ENCODE measurements at regions not wholly inside any gene's neighbourhood (a gene's known extent, or its start where the extent isn't known, plus 50 kb on each side); places are given as distances from the start of the nearest gene placed in this dataset.

- BruUV-seq (replicated peaks) = no TSS peak
- intact Hi-C loops (cut with micrococcal nuclease) = no loop called here
- Histone ChIP-seq H3K4me1 (ENCODE audit: control insufficient read depth in 1 of 2, insufficient read depth in 2 of 2, low read length in 2 of 2) (no peaks in the 10 kb centered on the region), H3K9ac (ENCODE audit: low read length) (no peak overlapping the region), H2AFZ (ENCODE audit: low read depth, low read length, poor library complexity, severe bottlenecking) (no peak overlapping the region), H3K9me3 (ENCODE audit: control insufficient read depth in 1 of 2, insufficient read depth in 1 of 2, low read depth in 1 of 2, low read length in 2 of 2) (peaks cover 9% of the 10 kb centered on the region in 2 experiments; a peak in 2 of 4 replicates), H3K36me3 (ENCODE audit: control insufficient read depth in 1 of 2, insufficient read depth in 2 of 2, low read length in 2 of 2) (no peaks in the 10 kb centered on the region), H3K27ac (ENCODE audit: low read depth, low read length) (no peak overlapping the region), H3K4me2 (ENCODE audit: low read length) (no peak overlapping the region), H3K79me2 (ENCODE audit: insufficient read depth, low read length) (no peaks in the 10 kb centered on the region), H3K4me3 (replicated peaks in 1 of 2; ENCODE audit: low read depth in 1 of 2, low read length in 2 of 2) (no peak overlapping the region), H3K27me3 (ENCODE audit: insufficient read depth, low read length) (no peaks in the 10 kb centered on the region), H3K9me2 (ENCODE audit: insufficient read depth) (no peaks in the 10 kb centered on the region), H4K20me1 (ENCODE audit: insufficient read depth) (no peaks in the 10 kb centered on the region)
- DNase-seq (ENCODE audit: low read depth, low spot score) (no peak), ATAC-seq (no peak)
- ChIA-PET POLR2A (no interaction called here), RAD21 (ENCODE audit: low non-redundant PET in 1 of 2, low total read pairs in 2 of 2, uncharacterized antibody in 2 of 2, unreplicated experiment in 2 of 2) (no interaction called here), CTCF (no interaction called here)
- TF ChIP-seq POLR2AphosphoS5 (IDR thresholded peaks at IDR 0.05; ENCODE audit: low read depth, low read length) (no peak), EZH2 (IDR thresholded peaks at IDR 0.05) (no peak), TCF7L2 (IDR thresholded peaks at IDR 0.05; ENCODE audit: borderline replicate concordance, extremely low read depth, insufficient read depth, insufficient read length) (no peak), MAX (IDR thresholded peaks at IDR 0.05) (no peak), CEBPB (IDR thresholded peaks at IDR 0.05; ENCODE audit: low read depth) (no peak), JUND (IDR thresholded peaks at IDR 0.05) (no peak)
- TF ChIP-seq, protein P1, sequence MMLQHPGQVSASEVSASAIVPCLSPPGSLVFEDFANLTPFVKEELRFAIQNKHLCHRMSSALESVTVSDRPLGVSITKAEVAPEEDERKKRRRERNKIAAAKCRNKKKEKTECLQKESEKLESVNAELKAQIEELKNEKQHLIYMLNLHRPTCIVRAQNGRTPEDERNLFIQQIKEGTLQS (IDR thresholded peaks at IDR 0.05) = no peak
Observed at GRCh38 chr3:95246413-95246812, 1183.6 kb downstream of the NSUN3 start.

- Histone ChIP-seq H3K27me3 (ENCODE audit: insufficient read depth, low read length) (no peaks in the 10 kb centered on the region), H3K36me3 (ENCODE audit: control insufficient read depth in 1 of 2, insufficient read depth in 2 of 2, low read length in 2 of 2) (no peaks in the 10 kb centered on the region), H3K9me2 (ENCODE audit: insufficient read depth) (no peaks in the 10 kb centered on the region), H3K4me3 (replicated peaks in 1 of 2; ENCODE audit: low read depth in 1 of 2, low read length in 2 of 2) (no peak overlapping the region), H3K79me2 (ENCODE audit: insufficient read depth, low read length) (no peaks in the 10 kb centered on the region), H4K20me1 (ENCODE audit: insufficient read depth) (no peaks in the 10 kb centered on the region), H3K4me2 (ENCODE audit: low read length) (no peak overlapping the region), H3K9me3 (ENCODE audit: control insufficient read depth in 1 of 2, insufficient read depth in 1 of 2, low read depth in 1 of 2, low read length in 2 of 2) (peaks cover 4 to 13% of the 10 kb centered on the region in 2 experiments; a peak in 2 of 4 replicates), H3K9ac (ENCODE audit: low read length) (no peak overlapping the region), H3K4me1 (ENCODE audit: control insufficient read depth in 1 of 2, insufficient read depth in 2 of 2, low read length in 2 of 2) (no peaks in the 10 kb centered on the region), H3K27ac (ENCODE audit: low read depth, low read length) (no peak overlapping the region), H2AFZ (ENCODE audit: low read depth, low read length, poor library complexity, severe bottlenecking) (no peak overlapping the region)
- RAD21 ChIA-PET (ENCODE audit: low non-redundant PET in 1 of 2, low total read pairs in 2 of 2, uncharacterized antibody in 2 of 2, unreplicated experiment in 2 of 2) = no interaction called here
- TF ChIP-seq, protein P2, sequence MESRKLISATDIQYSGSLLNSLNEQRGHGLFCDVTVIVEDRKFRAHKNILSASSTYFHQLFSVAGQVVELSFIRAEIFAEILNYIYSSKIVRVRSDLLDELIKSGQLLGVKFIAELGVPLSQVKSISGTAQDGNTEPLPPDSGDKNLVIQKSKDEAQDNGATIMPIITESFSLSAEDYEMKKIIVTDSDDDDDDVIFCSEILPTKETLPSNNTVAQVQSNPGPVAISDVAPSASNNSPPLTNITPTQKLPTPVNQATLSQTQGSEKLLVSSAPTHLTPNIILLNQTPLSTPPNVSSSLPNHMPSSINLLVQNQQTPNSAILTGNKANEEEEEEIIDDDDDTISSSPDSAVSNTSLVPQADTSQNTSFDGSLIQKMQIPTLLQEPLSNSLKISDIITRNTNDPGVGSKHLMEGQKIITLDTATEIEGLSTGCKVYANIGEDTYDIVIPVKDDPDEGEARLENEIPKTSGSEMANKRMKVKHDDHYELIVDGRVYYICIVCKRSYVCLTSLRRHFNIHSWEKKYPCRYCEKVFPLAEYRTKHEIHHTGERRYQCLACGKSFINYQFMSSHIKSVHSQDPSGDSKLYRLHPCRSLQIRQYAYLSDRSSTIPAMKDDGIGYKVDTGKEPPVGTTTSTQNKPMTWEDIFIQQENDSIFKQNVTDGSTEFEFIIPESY (IDR thresholded peaks at IDR 0.05; ENCODE audit: extremely low read depth, insufficient replicate concordance, low read length) = no peak
- no peak for DNase-seq (ENCODE audit: low read depth, low spot score)
- CTCF ChIA-PET = no interaction called here
- BruUV-seq (replicated peaks) = no TSS peak
- POLR2A ChIA-PET = no interaction called here
- intact Hi-C loops (cut with micrococcal nuclease) = no loop called here
- ATAC-seq = no peak
Observed at GRCh38 chr3:95254061-95254460, 1191.2 kb downstream of the NSUN3 start.
